Activated CD4-positive, alpha-beta memory T cell treated with anti-CD3 and anti-CD28 coated beads, Interleukin-2, amount 10 ng/mL, durations not matched to agents 7 days and 5 days (primary cell): ENCODE measurements at regions not wholly inside any gene's neighbourhood (a gene's known extent, or its start where the extent isn't known, plus 50 kb on each side); places are given as distances from the start of the nearest gene placed in this dataset.

Experiments
- CTCF ChIA-PET: fragments of 350-600 bp; sonication (Branson Sonifier 250); formaldehyde crosslinking; loops from one replicate; lab custom pipeline; 2021; ENCODE audit warnings: antibody characterized with exemption, inconsistent platforms; lab: Charles Lee
- POLR2A ChIA-PET: fragments of 350-600 bp; sonication (Branson Sonifier 250); formaldehyde crosslinking; loops from one replicate; lab custom pipeline; 2021; ENCODE audit warnings: antibody characterized with exemption; lab: Charles Lee
- DNase-seq: peaks from one replicate; pipeline ENCODE4 v3.0.0-alpha.2; 2020
- H3K27ac Mint-ChIP-seq: one replicate; pipeline ENCODE4 v1.8.0; 2021; ENCODE audit warnings: mild to moderate bottlenecking, mixed read lengths
- H3K27me3 Mint-ChIP-seq: one replicate; pipeline ENCODE4 v1.8.0; 2021; ENCODE audit warnings: mixed read lengths
- H3K36me3 Mint-ChIP-seq: one replicate; pipeline ENCODE4 v1.8.0; 2021; ENCODE audit warnings: low read depth, mixed read lengths
- H3K4me1 Mint-ChIP-seq: one replicate; pipeline ENCODE4 v1.8.0; 2021; ENCODE audit warnings: mixed read lengths
- H3K4me3 Mint-ChIP-seq: one replicate; pipeline ENCODE4 v1.8.0; 2021; ENCODE audit warnings: mild to moderate bottlenecking, mixed read lengths
- H3K9me3 Mint-ChIP-seq: one replicate; pipeline ENCODE4 v1.8.0; 2021; ENCODE audit warnings: mixed read lengths

GRCh38 chr2:119104414-119104813, 54.1 kb downstream of the C1QL2 start:
- ChIA-PET CTCF (no interaction called here), POLR2A (no interaction called here)
- Mint-ChIP-seq H3K27me3 (no peaks in the 10 kb centered on the region), H3K27ac (no peak overlapping the region), H3K4me1 (no peaks in the 10 kb centered on the region), H3K4me3 (no peak overlapping the region), H3K9me3 (peaks cover 5% of the 10 kb centered on the region), H3K36me3 (no peaks in the 10 kb centered on the region)
- no peak for DNase-seq

- Mint-ChIP-seq H3K4me1 (no peaks in the 10 kb centered on the region), H3K27ac (no peak overlapping the region), H3K27me3 (no peaks in the 10 kb centered on the region), H3K36me3 (no peaks in the 10 kb centered on the region), H3K9me3 (peaks cover 5% of the 10 kb centered on the region), H3K4me3 (no peak overlapping the region)
- POLR2A ChIA-PET = no interaction called here
- CTCF ChIA-PET = no interaction called here
- no peak for DNase-seq
Observed at GRCh38 chr2:119102964-119103363, 55.6 kb downstream of the C1QL2 start.

- no peak for DNase-seq
- POLR2A ChIA-PET = no interaction called here
- Mint-ChIP-seq H3K27me3 (no peaks in the 10 kb centered on the region), H3K36me3 (no peaks in the 10 kb centered on the region), H3K4me3 (no peak overlapping the region), H3K9me3 (no peaks in the 10 kb centered on the region), H3K27ac (no peak overlapping the region), H3K4me1 (no peaks in the 10 kb centered on the region)
- CTCF ChIA-PET = no interaction called here
Observed at GRCh38 chr2:119088416-119088815, 70.1 kb downstream of the C1QL2 start.

- Mint-ChIP-seq H3K27me3 (no peaks in the 10 kb centered on the region), H3K36me3 (no peaks in the 10 kb centered on the region), H3K4me3 (no peak overlapping the region), H3K4me1 (no peaks in the 10 kb centered on the region), H3K27ac (no peak overlapping the region), H3K9me3 (no peaks in the 10 kb centered on the region)
- POLR2A ChIA-PET = no interaction called here
- CTCF ChIA-PET = interaction anchor here (1.6 kb wide), 1 partner anchor 204 kb away, joined by 5 read pairs; no protein-coding TSS in a partner anchor
- no peak for DNase-seq
Observed at GRCh38 chr2:119086327-119086726, 72.2 kb downstream of the C1QL2 start.

GRCh38 chr2:119085613-119086012, 72.9 kb downstream of the C1QL2 start:
- H3K27me3 Mint-ChIP-seq = no peaks in the 10 kb centered on the region
- no peak for DNase-seq
- H3K27ac Mint-ChIP-seq = no peak overlapping the region
- H3K4me3 Mint-ChIP-seq = no peak overlapping the region
- no peaks in the 10 kb centered on the region for H3K4me1 Mint-ChIP-seq
- CTCF ChIA-PET = interaction anchor here (1.6 kb wide), 1 partner anchor 203 kb away, joined by 5 read pairs; no protein-coding TSS in a partner anchor
- no peaks in the 10 kb centered on the region for H3K9me3 Mint-ChIP-seq
- POLR2A ChIA-PET = no interaction called here
- H3K36me3 Mint-ChIP-seq = no peaks in the 10 kb centered on the region

- Mint-ChIP-seq H3K27ac (no peak overlapping the region), H3K4me3 (no peak overlapping the region), H3K27me3 (no peaks in the 10 kb centered on the region), H3K36me3 (no peaks in the 10 kb centered on the region), H3K9me3 (no peaks in the 10 kb centered on the region), H3K4me1 (no peaks in the 10 kb centered on the region)
- ChIA-PET POLR2A (no interaction called here), CTCF (no interaction called here)
- no peak for DNase-seq
Observed at GRCh38 chr2:119083416-119083815, 75.1 kb downstream of the C1QL2 start.

- Mint-ChIP-seq H3K36me3 (no peaks in the 10 kb centered on the region), H3K27me3 (no peaks in the 10 kb centered on the region), H3K4me1 (no peaks in the 10 kb centered on the region), H3K9me3 (no peaks in the 10 kb centered on the region), H3K4me3 (no peak overlapping the region), H3K27ac (no peak overlapping the region)
- ChIA-PET POLR2A (no interaction called here), CTCF (no interaction called here)
- no peak for DNase-seq
Observed at GRCh38 chr2:119082821-119083400, 75.6 kb downstream of the C1QL2 start.

GRCh38 chr2:119078796-119079195, 79.8 kb downstream of the C1QL2 start:
- no peaks in the 10 kb centered on the region for H3K36me3 Mint-ChIP-seq
- no peaks in the 10 kb centered on the region for H3K27me3 Mint-ChIP-seq
- DNase-seq = no peak
- H3K4me3 Mint-ChIP-seq = no peak overlapping the region
- POLR2A ChIA-PET = no interaction called here
- H3K9me3 Mint-ChIP-seq = no peaks in the 10 kb centered on the region
- no peak overlapping the region for H3K27ac Mint-ChIP-seq
- CTCF ChIA-PET = no interaction called here
- no peaks in the 10 kb centered on the region for H3K4me1 Mint-ChIP-seq

GRCh38 chr2:119076713-119077112, 81.8 kb downstream of the C1QL2 start:
- Mint-ChIP-seq H3K9me3 (no peaks in the 10 kb centered on the region), H3K27me3 (no peaks in the 10 kb centered on the region), H3K4me3 (no peak overlapping the region), H3K36me3 (no peaks in the 10 kb centered on the region), H3K27ac (no peak overlapping the region), H3K4me1 (no peaks in the 10 kb centered on the region)
- ChIA-PET POLR2A (no interaction called here), CTCF (no interaction called here)
- DNase-seq = no peak

- Mint-ChIP-seq H3K27me3 (no peaks in the 10 kb centered on the region), H3K27ac (no peak overlapping the region), H3K4me1 (no peaks in the 10 kb centered on the region), H3K36me3 (no peaks in the 10 kb centered on the region), H3K4me3 (no peak overlapping the region), H3K9me3 (no peaks in the 10 kb centered on the region)
- POLR2A ChIA-PET = no interaction called here
- CTCF ChIA-PET = no interaction called here
- DNase-seq = no peak
Observed at GRCh38 chr2:119073213-119073612, 85.3 kb downstream of the C1QL2 start.

GRCh38 chr2:119071476-119071875, 87.1 kb downstream of the C1QL2 start:
- Mint-ChIP-seq H3K4me3 (no peak overlapping the region), H3K9me3 (no peaks in the 10 kb centered on the region), H3K27ac (no peak overlapping the region), H3K36me3 (no peaks in the 10 kb centered on the region), H3K27me3 (no peaks in the 10 kb centered on the region), H3K4me1 (no peaks in the 10 kb centered on the region)
- no peak for DNase-seq
- ChIA-PET POLR2A (no interaction called here), CTCF (no interaction called here)

- Mint-ChIP-seq H3K4me1 (no peaks in the 10 kb centered on the region), H3K27ac (no peak overlapping the region), H3K9me3 (no peaks in the 10 kb centered on the region), H3K4me3 (no peak overlapping the region), H3K36me3 (no peaks in the 10 kb centered on the region), H3K27me3 (no peaks in the 10 kb centered on the region)
- no peak for DNase-seq
- POLR2A ChIA-PET = no interaction called here
- CTCF ChIA-PET = no interaction called here
Observed at GRCh38 chr2:119069781-119070180, 88.8 kb downstream of the C1QL2 start.

- Mint-ChIP-seq H3K27ac (no peak overlapping the region), H3K27me3 (no peaks in the 10 kb centered on the region), H3K4me3 (no peak overlapping the region), H3K9me3 (no peaks in the 10 kb centered on the region), H3K36me3 (no peaks in the 10 kb centered on the region), H3K4me1 (no peaks in the 10 kb centered on the region)
- ChIA-PET CTCF (no interaction called here), POLR2A (no interaction called here)
- DNase-seq = no peak
Observed at GRCh38 chr2:119068154-119068725, 90.3 kb downstream of the C1QL2 start.

- no peaks in the 10 kb centered on the region for H3K9me3 Mint-ChIP-seq
- ChIA-PET CTCF (interaction anchor here (0.6 kb wide), 1 partner anchor 61 kb away, joined by 3 read pairs; no protein-coding TSS in a partner anchor), POLR2A (no interaction called here)
- H3K36me3 Mint-ChIP-seq = no peaks in the 10 kb centered on the region
- DNase-seq = no peak
- no peaks in the 10 kb centered on the region for H3K4me1 Mint-ChIP-seq
- H3K4me3 Mint-ChIP-seq = no peak overlapping the region
- no peak overlapping the region for H3K27ac Mint-ChIP-seq
- H3K27me3 Mint-ChIP-seq = no peaks in the 10 kb centered on the region
Observed at GRCh38 chr2:119066272-119066804, 92.2 kb downstream of the C1QL2 start.
